MM.1S (cell line): ENCODE measurements at regions not wholly inside any gene's neighbourhood (a gene's known extent, or its start where the extent isn't known, plus 50 kb on each side); places are given as distances from the start of the nearest gene placed in this dataset.

ENCODE experiments used
- DNase-seq: peaks from one replicate; pipeline ENCODE4 v3.0.0-alpha.2; 2015
- H2AFZ ChIP-seq: fragments of 300-600 bp; sonication (generic); 2 replicates; pipeline ENCODE4 v1.6.0; 2016; ENCODE audit warnings: antibody characterized with exemption, low read length
- H3F3A ChIP-seq: fragments of 300-600 bp; sonication (generic); 2 replicates; pipeline ENCODE4 v1.6.1; 2016; ENCODE audit warnings: mild to moderate bottlenecking, antibody characterized with exemption, low read length, moderate library complexity, mixed read lengths; ENCODE audit not compliant: insufficient read depth
- H3K27ac ChIP-seq: fragments of 300-600 bp; sonication (generic); 2 replicates; pipeline ENCODE4 v1.5.1; 2016; ENCODE audit warnings: mild to moderate bottlenecking, low read length
- H3K27me3 ChIP-seq: fragments of 300-600 bp; sonication (generic); replicated peaks from 2 replicates; pipeline ENCODE4 v1.6.0; 2016; ENCODE audit warnings: low read length; ENCODE audit not compliant: insufficient read depth
- H3K36me3 ChIP-seq: fragments of 300-600 bp; sonication (generic); replicated peaks from 2 replicates; pipeline ENCODE4 v1.6.1; 2016; ENCODE audit warnings: mild to moderate bottlenecking, low read length, mixed read lengths; ENCODE audit not compliant: insufficient read depth
- H3K4me1 ChIP-seq: fragments of 300-600 bp; sonication (generic); 2 replicates; pipeline ENCODE4 v1.6.1; 2016; ENCODE audit warnings: low read length, mixed read lengths
- H3K4me2 ChIP-seq: fragments of 300-600 bp; sonication (generic); 2 replicates; pipeline ENCODE4 v1.6.0; 2016; ENCODE audit warnings: low read depth, low read length
- H3K4me3 ChIP-seq: fragments of 300-600 bp; sonication (generic); 2 replicates; pipeline ENCODE4 v1.5.1; 2016; ENCODE audit warnings: low read length, mixed read lengths
- H3K79me2 ChIP-seq: fragments of 300-600 bp; sonication (generic); 2 replicates; pipeline ENCODE4 v1.6.1; 2016; ENCODE audit warnings: mixed run types, low read length, mixed read lengths
- H3K9ac ChIP-seq: fragments of 300-600 bp; sonication (generic); 2 replicates; pipeline ENCODE4 v1.6.1; 2016; ENCODE audit warnings: low read length, mixed read lengths
- H3K9me2 ChIP-seq: fragments of 300-600 bp; sonication (generic); replicated peaks from 2 replicates; pipeline ENCODE4 v1.6.1; 2016; ENCODE audit warnings: mild to moderate bottlenecking, low read length, mixed read lengths; ENCODE audit not compliant: insufficient read depth
- H3K9me3 ChIP-seq: fragments of 300-600 bp; sonication (generic); replicated peaks from 2 replicates; pipeline ENCODE4 v1.6.1; 2016; ENCODE audit warnings: mild to moderate bottlenecking, low read length, mixed read lengths; ENCODE audit not compliant: insufficient read depth
- H4K20me1 ChIP-seq: fragments of 300-600 bp; sonication (generic); 2 replicates; pipeline ENCODE4 v1.6.1; 2016; ENCODE audit warnings: mild to moderate bottlenecking, low read length, moderate library complexity, mixed read lengths; ENCODE audit not compliant: insufficient read depth
- CTCF ChIP-seq: fragments of 300-600 bp; sonication (generic); IDR thresholded peaks from 2 replicates; pipeline ENCODE4 v1.5.1; 2016; ENCODE audit warnings: antibody characterized with exemption, low read length, mixed read lengths
- EZH2 ChIP-seq: fragments of 300-600 bp; sonication (generic); optimal IDR thresholded peaks from 2 replicates; pipeline ENCODE3; 2017; ENCODE audit warnings: low read depth, mild to moderate bottlenecking, antibody characterized with exemption, low read length, mixed read lengths
- EZH2phosphoT487 ChIP-seq: fragments of 300-600 bp; sonication (generic); IDR thresholded peaks from 2 replicates; pipeline ENCODE4 v1.6.1; 2018; ENCODE audit warnings: antibody characterized with exemption, low read length

DNA sequence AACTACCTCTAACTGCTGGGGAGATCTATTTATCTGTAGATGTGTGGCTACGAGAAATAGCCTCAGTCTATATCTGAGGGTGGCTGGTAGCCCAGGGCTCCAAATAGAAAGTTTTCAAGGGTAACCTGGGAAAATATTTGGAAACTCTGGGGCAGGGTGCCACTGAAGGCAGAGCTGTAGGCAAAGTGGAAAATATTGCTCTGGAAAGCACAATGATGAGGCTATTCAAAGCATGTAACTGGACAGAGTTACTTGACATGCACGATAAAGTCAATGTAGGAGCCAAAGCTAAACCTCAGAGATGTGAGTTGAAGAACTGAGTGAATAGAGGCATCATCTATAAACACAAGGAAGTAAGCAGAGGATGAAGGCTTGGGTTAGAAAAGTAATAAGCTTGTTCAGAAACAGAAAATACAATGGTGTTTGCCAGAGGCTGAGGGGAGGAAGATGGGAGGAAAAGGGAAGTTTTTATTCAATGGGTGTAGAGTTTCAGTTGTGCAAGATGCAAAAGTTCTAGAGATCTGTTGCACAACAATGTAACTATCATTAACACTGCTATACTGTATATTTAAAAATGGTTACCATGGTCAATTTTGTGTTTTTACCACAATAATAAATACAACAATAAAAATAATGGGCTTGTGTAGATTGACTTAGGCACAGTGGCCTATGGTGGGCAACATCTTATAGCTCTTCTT, 171.6 kb downstream of the MBD2 start:
- Histone ChIP-seq H3K36me3 (no peaks in the 10 kb centered on the region), H2AFZ (no peak overlapping the region), H4K20me1 (no peaks in the 10 kb centered on the region), H3K4me2 (no peak overlapping the region), H3K4me1 (no peaks in the 10 kb centered on the region), H3K27me3 (no peaks in the 10 kb centered on the region), H3K9me3 (no peaks in the 10 kb centered on the region), H3K9me2 (no peaks in the 10 kb centered on the region), H3F3A (no peaks in the 10 kb centered on the region), H3K27ac (no peak overlapping the region), H3K79me2 (no peaks in the 10 kb centered on the region), H3K4me3 (no peak overlapping the region), H3K9ac (no peak overlapping the region)
- TF ChIP-seq EZH2phosphoT487, result no peak
- TF ChIP-seq EZH2, result no peak
- TF ChIP-seq CTCF, result no peak
- no peak for DNase-seq

DNA sequence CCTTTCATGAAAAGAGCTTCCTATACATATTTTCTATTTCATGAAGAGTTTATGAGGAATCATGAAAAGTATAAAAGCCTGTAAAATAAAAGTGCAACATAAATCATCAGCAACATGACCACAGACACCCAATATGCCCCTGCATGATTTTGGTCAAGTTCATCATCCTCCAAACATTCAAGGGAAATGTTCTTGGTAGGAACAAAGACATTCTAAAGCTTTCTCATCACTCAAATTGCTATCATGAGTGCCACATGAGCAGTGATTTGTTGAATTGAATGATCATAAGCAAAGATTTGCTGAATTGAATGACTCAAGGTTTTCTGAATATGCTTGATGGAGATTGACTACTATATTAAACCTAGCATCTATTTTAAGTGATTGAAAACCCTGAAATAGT, 172.2 kb downstream of the MBD2 start:
- no peak overlapping the region for H2AFZ ChIP-seq
- H3K4me1 ChIP-seq, result no peaks in the 10 kb centered on the region
- no peak overlapping the region for H3K4me2 ChIP-seq
- H3F3A ChIP-seq, result no peaks in the 10 kb centered on the region
- no peak overlapping the region for H3K4me3 ChIP-seq
- H3K27me3 ChIP-seq, result no peaks in the 10 kb centered on the region
- H3K9me2 ChIP-seq, result no peaks in the 10 kb centered on the region
- no peaks in the 10 kb centered on the region for H3K36me3 ChIP-seq
- H3K9ac ChIP-seq, result no peak overlapping the region
- no peak overlapping the region for H3K27ac ChIP-seq
- TF ChIP-seq CTCF (no peak), EZH2 (no peak), EZH2phosphoT487 (no peak)
- H4K20me1 ChIP-seq, result no peaks in the 10 kb centered on the region
- H3K79me2 ChIP-seq, result no peaks in the 10 kb centered on the region
- H3K9me3 ChIP-seq, result no peaks in the 10 kb centered on the region
- DNase-seq, result no peak

DNA sequence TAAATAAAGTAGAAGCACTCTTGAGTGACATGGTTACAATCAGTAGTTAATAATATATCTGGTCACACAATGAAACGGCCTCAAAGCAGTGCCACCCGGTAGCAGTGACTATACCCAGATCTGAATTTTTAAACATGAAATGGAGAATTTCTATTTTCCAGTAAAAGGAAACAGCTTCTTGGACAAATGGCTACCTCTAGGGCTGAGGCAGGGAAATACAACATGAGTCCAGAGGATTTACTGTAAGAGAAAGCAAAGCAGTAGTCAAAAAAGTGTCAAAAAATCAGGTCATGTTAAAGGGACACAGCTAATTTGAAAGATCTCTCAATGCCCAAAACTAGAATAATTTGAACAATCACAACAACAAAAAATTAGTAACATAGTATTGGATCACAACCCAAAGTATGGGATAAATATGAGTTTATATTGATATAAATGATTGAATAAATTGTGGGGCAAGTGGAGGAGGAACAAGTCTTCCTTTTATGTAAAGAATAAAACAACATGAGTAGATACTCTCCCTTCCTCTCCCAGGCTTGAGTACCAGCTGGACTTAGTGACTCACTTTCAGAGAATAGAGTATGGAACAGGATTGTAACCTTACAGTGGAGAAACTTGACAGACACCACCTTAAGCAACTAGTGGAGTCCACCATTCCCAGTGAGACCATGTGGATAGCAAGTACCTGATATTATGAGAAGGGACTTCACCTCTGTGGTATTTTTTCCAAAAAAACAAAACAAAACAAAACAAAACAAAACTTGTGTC, 180.8 kb downstream of the MBD2 start:
- no peak overlapping the region for H2AFZ ChIP-seq
- no peaks in the 10 kb centered on the region for H3K4me1 ChIP-seq
- no peaks in the 10 kb centered on the region for H3K27me3 ChIP-seq
- H3K4me3 ChIP-seq, result no peak overlapping the region
- no peaks in the 10 kb centered on the region for H3K9me2 ChIP-seq
- no peak overlapping the region for H3K27ac ChIP-seq
- H3K9ac ChIP-seq, result no peak overlapping the region
- H3K36me3 ChIP-seq, result no peaks in the 10 kb centered on the region
- no peaks in the 10 kb centered on the region for H3K79me2 ChIP-seq
- no peaks in the 10 kb centered on the region for H4K20me1 ChIP-seq
- no peak for DNase-seq
- TF ChIP-seq EZH2, result no peak
- TF ChIP-seq CTCF, result no peak
- TF ChIP-seq EZH2phosphoT487, result no peak
- no peak overlapping the region for H3K4me2 ChIP-seq
- no peaks in the 10 kb centered on the region for H3F3A ChIP-seq
- no peaks in the 10 kb centered on the region for H3K9me3 ChIP-seq
